Omental fat pad (tissue), 3 donors: ENCODE measurements at regions not wholly inside any gene's neighbourhood (a gene's known extent, or its start where the extent isn't known, plus 50 kb on each side); places are given as distances from the start of the nearest gene placed in this dataset.
"Not testable (repeated sequence)": the region's sequence is repeated elsewhere in the genome, so short reads cannot be mapped to it uniquely, and the experiment has no call there.

Experiments
- ATAC-seq: fragments of 150-250 bp; one replicate; pipeline ENCODE4 v1.9.1; 2016; ENCODE audit warnings: mild to moderate bottlenecking, moderate library complexity; ENCODE audit not compliant: low FRiP score
- DNase-seq: peaks from one replicate; pipeline ENCODE4 v3.0.0-alpha.2; 2019; ENCODE audit warnings: low spot score
- TF ChIP-seq, protein P1 (sequence below), 3 donors: fragments of 450-650 bp; IDR thresholded peaks; one replicate each; pipeline ENCODE4 v1.5.1; 2016 to 2017; ENCODE audit warnings: antibody characterized with exemption in 3 of 3, mild to moderate bottlenecking in 3 of 3, moderate library complexity in 2 of 3

DNA sequence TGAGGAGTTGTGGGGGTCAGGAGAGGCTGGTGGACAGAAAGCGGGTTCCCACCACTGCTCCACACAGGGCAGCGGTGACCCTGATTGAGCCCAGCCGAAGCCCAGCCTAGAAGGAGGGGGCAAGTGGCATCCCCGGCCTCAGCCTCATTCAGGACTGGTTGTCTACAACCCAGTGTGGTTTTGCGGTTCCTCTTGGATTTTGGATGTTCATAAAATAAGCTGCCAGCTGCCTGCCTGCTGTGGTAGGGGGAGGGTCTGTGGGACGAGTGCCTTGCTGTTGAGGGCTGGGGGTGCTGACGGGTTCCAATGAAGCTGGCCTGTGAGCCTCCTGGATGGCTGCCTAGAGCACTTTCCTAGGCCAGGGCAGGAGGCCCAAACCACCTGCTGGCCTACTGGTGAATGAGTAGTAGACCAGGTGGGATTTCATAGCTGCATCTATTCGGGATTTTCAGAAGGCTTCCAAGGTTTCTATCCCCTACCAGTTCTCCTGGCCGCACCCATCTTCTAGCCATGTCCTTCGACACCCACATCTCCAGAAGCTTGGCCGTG lies 102.4 kb downstream of the NDFIP1 start:
- TF ChIP-seq, protein P1, sequence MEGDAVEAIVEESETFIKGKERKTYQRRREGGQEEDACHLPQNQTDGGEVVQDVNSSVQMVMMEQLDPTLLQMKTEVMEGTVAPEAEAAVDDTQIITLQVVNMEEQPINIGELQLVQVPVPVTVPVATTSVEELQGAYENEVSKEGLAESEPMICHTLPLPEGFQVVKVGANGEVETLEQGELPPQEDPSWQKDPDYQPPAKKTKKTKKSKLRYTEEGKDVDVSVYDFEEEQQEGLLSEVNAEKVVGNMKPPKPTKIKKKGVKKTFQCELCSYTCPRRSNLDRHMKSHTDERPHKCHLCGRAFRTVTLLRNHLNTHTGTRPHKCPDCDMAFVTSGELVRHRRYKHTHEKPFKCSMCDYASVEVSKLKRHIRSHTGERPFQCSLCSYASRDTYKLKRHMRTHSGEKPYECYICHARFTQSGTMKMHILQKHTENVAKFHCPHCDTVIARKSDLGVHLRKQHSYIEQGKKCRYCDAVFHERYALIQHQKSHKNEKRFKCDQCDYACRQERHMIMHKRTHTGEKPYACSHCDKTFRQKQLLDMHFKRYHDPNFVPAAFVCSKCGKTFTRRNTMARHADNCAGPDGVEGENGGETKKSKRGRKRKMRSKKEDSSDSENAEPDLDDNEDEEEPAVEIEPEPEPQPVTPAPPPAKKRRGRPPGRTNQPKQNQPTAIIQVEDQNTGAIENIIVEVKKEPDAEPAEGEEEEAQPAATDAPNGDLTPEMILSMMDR (IDR thresholded peaks at IDR 0.05): no peak
- DNase-seq (no peak), ATAC-seq (no peak)

DNA sequence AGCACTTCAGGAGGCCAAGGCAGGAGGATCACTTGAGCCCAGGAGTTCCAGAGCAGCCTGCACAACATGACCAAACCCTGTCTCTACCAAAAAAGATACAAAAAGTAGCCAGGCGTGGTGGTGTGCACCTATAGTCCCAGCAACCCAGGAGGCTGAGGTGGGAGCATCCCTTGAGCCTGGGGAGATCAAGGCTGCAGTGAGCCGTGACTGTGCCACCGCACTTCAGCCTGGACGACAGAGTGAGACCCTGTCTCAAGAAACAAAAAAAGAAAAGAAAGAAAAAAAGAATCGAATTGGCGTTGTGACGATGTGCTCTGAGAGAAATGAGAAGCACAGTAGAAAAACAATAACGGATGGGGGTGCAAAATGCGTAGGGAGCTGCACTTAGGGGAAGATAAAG lies 101.4 kb downstream of the NDFIP1 start:
- TF ChIP-seq, protein P1 (IDR thresholded peaks at IDR 0.05): no peak
- DNase-seq: no peak
- ATAC-seq: no peak

DNA sequence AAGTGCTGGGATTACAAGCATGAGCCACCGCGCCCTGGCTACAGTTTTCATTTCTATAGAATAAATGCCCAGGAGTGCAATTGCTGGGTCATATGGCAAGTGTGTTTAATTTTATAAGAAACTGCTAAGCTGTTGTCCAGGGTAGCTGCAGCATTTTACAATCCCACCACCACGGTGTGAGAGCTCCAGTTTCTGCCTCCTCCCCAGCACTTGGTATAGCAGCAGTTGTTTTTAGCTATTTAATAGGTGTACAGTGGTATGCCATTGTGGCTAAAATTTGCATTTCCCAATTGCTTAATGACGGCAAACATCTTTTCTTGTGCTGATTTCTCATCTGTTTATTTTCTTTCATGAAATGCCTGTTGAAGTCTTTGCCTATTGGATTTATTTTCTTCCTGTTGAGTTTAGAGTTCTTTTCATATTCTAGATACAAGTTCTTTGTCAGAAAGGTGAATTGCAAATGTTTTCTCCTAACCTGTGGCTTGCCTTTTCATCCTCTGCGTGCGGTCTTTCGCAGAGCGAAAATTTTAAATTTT lies 100.3 kb downstream of the NDFIP1 start:
- ATAC-seq (no peak), DNase-seq (no peak)
- TF ChIP-seq, protein P1 (IDR thresholded peaks at IDR 0.05): no peak

DNA sequence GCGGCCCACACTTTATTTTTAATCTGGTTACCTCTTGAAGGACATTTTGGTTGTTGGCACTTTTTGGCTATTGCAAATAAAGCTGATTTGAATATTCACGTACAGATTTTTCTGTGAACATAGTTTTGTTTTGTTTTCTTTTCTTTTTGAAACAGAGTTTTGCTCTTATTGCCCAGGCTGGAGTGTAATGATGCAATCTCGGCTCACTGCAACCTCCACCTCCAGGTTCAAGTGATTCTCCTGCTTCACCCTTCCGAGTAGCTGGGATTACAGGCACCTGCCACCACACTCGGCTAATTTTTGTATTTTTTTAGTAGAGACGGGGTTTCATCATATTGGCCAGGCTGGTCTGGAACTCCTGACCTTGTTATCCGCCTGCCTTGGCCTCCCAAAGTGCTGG lies 99.7 kb downstream of the NDFIP1 start:
- not testable (repeated sequence) for DNase-seq, ATAC-seq

DNA sequence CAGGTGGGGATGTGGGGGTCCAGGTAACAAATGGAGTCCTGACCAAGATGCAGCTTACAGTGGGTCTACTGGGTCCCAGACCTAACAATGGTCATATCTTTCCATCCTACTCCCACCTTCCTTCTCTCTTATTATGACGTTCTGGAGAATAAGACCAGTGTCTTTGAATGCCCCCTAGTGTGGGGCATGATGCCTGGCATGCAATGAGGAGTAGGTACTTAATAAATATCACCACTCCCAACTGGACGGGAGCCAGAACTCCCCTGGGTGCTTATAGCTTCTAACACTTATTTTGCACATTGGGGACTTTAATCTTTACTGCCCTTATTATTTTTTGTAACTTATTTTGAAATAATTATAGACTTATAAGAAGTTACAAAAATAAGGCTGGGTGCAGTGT lies 98.2 kb downstream of the NDFIP1 start:
- TF ChIP-seq, protein P1 (IDR thresholded peaks at IDR 0.05): no peak
- ATAC-seq (no peak), DNase-seq (no peak)

DNA sequence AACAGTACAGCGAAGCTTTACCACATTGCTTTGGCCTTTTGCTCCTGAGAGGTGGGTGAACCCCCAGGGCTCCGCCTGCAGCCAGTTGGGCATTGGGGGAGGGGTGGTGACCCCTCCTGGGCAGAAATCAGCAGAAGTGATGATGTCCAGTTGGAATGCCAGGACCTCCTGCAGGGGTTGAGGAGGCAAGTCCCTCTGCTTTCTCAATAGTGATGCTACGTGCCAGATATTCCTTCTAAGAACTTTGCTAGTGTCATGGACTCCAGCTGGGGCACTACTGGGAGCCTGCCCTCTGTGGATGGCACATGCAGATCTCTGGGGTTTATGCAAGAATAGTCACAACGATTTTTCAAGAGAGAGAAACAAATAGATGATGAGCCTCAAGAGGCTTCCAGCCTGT lies 95.6 kb downstream of the NDFIP1 start:
- ATAC-seq: no peak
- TF ChIP-seq, protein P1 (IDR thresholded peaks at IDR 0.05): no peak
- no peak for DNase-seq
